ENCODE measurements at regions not wholly inside any gene's neighbourhood (a gene's known extent, or its start where the extent isn't known, plus 50 kb on each side); places are given as distances from the start of the nearest gene placed in this dataset.
"Not testable (repeated sequence)": the region's sequence is repeated elsewhere in the genome, so short reads cannot be mapped to it uniquely, and the experiment has no call there.

- DNase-seq = no peak
- TF ChIP-seq POLR2A (IDR thresholded peaks at IDR 0.05; ENCODE audit: low read length) (no peak), GATA1 (IDR thresholded peaks at IDR 0.05; ENCODE audit: low read depth, low read length) (no peak)
These were observed 165.6 kb upstream of the IQSEC1 start for GRCh38 chr3:13238687-13239466.

GRCh38 chr3:13237776-13238490, 164.7 kb upstream of the IQSEC1 start:
- no peak for DNase-seq
- TF ChIP-seq GATA1 (IDR thresholded peaks at IDR 0.05; ENCODE audit: low read depth, low read length) = no peak
- TF ChIP-seq POLR2A (IDR thresholded peaks at IDR 0.05; ENCODE audit: low read length) = no peak

- no peak for DNase-seq
- TF ChIP-seq GATA1 (IDR thresholded peaks at IDR 0.05; ENCODE audit: low read depth, low read length) = no peak
- TF ChIP-seq POLR2A (IDR thresholded peaks at IDR 0.05; ENCODE audit: low read length) = no peak
These were observed 163.4 kb upstream of the IQSEC1 start for GRCh38 chr3:13236557-13237173.

GRCh38 chr3:13235897-13236296, 162.7 kb upstream of the IQSEC1 start:
- no peak for TF ChIP-seq POLR2A (IDR thresholded peaks at IDR 0.05; ENCODE audit: low read length)
- TF ChIP-seq GATA1 (IDR thresholded peaks at IDR 0.05; ENCODE audit: low read depth, low read length) = no peak
- DNase-seq = no peak

GRCh38 chr3:13235079-13235478, 161.8 kb upstream of the IQSEC1 start:
- TF ChIP-seq POLR2A (IDR thresholded peaks at IDR 0.05; ENCODE audit: low read length) = no peak
- no peak for TF ChIP-seq GATA1 (IDR thresholded peaks at IDR 0.05; ENCODE audit: low read depth, low read length)

GRCh38 chr3:13234666-13235065, 161.4 kb upstream of the IQSEC1 start:
- DNase-seq = no peak
- TF ChIP-seq GATA1 (IDR thresholded peaks at IDR 0.05; ENCODE audit: low read depth, low read length) (no peak), POLR2A (IDR thresholded peaks at IDR 0.05; ENCODE audit: low read length) (no peak)

More at GRCh38 chr3:13235079-13235478, 161.8 kb upstream of the IQSEC1 start:
- DNase-seq = no peak

GRCh38 chr3:13233487-13234485, 160.6 kb upstream of the IQSEC1 start:
- DNase-seq = no peak
- TF ChIP-seq GATA1 (IDR thresholded peaks at IDR 0.05; ENCODE audit: low read depth, low read length) = no peak
- TF ChIP-seq POLR2A (IDR thresholded peaks at IDR 0.05; ENCODE audit: low read length) = no peak

- TF ChIP-seq POLR2A (IDR thresholded peaks at IDR 0.05; ENCODE audit: low read length) (no peak), GATA1 (IDR thresholded peaks at IDR 0.05; ENCODE audit: low read depth, low read length) (no peak)
- no peak for DNase-seq
These were observed 158.8 kb upstream of the IQSEC1 start for GRCh38 chr3:13231781-13232666.

- DNase-seq = peak; percentile 24 to 25
- TF ChIP-seq POLR2A (IDR thresholded peaks at IDR 0.05; ENCODE audit: low read length) = no peak
- no peak for TF ChIP-seq GATA1 (IDR thresholded peaks at IDR 0.05; ENCODE audit: low read depth, low read length)
These were observed 156.2 kb upstream of the IQSEC1 start for GRCh38 chr3:13229273-13229949.

GRCh38 chr3:13228584-13228983, 155.4 kb upstream of the IQSEC1 start:
- no peak for DNase-seq

GRCh38 chr3:13228169-13228568, 154.9 kb upstream of the IQSEC1 start:
- not testable (repeated sequence) for DNase-seq

More at GRCh38 chr3:13228584-13228983, 155.4 kb upstream of the IQSEC1 start:
- no peak for TF ChIP-seq GATA1 (IDR thresholded peaks at IDR 0.05; ENCODE audit: low read depth, low read length)
- TF ChIP-seq POLR2A (IDR thresholded peaks at IDR 0.05; ENCODE audit: low read length) = no peak
